SKM-1 (cell line): ENCODE measurements at regions not wholly inside any gene's neighbourhood (a gene's known extent, or its start where the extent isn't known, plus 50 kb on each side); places are given as distances from the start of the nearest gene placed in this dataset.

ENCODE experiments used
- DNase-seq: peaks from one replicate; lab custom pipeline; 2025; ENCODE audit not compliant: unreplicated experiment; lab: John Stamatoyannopoulos, UW

GRCh38 chr5:171647043-171647903 lies 138.3 kb upstream of the SMIM23 start:
- DNase-seq = no peak

DNA sequence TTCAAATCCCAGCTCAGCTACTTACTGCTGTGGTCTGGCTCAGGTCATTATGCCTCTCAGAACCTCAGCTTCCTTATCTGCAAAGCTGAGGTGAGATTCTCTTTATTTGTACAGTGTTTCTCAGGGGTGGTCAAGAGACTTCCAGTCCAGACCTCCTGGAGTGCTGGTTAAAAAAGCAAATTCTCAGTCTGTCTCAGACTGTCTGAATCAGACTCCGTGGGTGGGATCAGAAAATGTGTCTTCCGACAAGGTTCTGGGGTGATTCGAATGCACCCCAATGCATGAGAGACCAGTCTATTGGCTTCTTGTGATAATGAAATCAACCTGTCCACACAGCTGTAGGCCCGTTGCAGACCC lies 137.7 kb upstream of the SMIM23 start:
- DNase-seq = no peak

GRCh38 chr5:171648279-171649074 lies 137.1 kb upstream of the SMIM23 start:
- DNase-seq = no peak

- no peak for DNase-seq
Measured at GRCh38 chr5:171649075-171649401, 136.6 kb upstream of the SMIM23 start.

- DNase-seq = no peak
Measured at GRCh38 chr5:171650597-171650996, 135.0 kb upstream of the SMIM23 start.

DNA sequence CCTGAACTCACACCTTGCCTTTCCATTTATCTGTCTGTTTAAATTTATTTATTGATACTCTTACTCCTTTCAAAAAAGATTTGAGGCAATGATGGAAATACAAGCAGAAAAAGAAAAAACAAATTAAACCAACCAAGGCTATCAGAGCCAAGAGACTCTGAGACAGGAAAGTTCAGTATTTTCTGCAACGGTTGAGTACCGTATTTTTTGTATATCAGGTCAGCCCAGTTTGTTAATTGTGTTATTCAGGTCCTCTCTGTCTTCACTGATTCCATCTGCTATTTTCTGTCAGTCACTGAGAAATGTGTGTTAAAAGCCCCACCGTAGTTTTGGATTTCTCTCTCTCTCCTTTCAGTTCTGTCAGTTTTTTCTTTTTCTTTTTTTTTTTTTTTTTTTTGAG lies 134.5 kb upstream of the SMIM23 start:
- no peak for DNase-seq

DNA sequence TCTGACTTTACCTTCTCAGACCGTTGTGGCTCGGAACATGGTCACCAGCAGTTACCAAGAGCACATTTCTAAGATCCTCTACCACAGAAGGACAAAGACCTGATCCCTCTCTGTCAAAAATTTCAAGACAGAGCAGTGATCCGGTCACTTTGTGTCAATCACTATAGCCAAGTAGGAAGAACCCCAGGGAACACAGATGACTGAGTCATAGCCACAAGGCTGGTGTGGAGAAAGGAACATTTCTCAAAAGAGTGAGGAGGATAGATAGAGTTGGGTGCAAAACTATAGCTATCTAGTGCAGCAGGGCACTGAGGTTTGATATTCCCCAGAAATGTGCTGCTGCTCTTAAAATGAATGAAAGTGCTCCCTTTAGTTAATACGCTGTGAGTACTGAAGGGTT lies 130.7 kb upstream of the SMIM23 start:
- no peak for DNase-seq

DNA sequence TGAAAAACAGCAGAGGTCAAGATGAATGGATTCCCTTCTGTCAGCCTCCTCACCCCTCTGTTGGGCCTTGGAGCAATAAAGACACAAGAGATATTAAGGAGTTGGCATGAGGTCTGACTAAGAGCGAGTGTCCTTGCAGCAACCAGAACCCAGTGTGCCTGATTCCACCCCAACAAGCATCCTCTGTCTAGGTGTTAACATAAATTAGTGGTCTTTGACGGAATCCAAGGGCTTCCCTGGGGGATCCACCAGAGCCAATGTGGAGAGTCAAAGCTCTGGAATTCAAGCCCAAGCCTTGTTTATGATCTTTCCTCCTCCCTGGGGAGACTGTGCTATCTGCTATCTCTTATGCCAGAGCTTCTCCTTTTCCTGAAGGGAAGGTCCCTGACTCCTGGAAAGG lies 128.1 kb upstream of the SMIM23 start:
- DNase-seq = no peak

DNA sequence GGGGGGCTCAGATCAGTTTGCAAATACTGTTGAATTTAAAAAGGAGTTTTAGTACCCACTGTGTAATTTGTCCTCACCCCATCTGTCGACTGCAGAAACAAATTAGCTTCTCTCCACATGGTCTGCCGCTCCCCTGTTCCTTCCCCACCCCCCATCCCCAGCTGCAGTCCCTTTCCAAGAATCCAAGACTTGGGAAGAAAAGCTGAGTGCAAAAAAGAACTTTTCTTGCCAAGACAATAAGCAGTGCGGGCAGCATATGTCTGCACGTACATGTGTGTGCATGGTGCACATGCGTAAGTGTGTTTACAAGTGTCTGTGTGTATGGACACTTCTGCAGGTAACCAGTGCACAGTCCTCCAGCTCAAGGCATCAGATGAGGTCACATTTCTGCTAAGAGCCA lies 125.7 kb upstream of the SMIM23 start:
- no peak for DNase-seq

DNA sequence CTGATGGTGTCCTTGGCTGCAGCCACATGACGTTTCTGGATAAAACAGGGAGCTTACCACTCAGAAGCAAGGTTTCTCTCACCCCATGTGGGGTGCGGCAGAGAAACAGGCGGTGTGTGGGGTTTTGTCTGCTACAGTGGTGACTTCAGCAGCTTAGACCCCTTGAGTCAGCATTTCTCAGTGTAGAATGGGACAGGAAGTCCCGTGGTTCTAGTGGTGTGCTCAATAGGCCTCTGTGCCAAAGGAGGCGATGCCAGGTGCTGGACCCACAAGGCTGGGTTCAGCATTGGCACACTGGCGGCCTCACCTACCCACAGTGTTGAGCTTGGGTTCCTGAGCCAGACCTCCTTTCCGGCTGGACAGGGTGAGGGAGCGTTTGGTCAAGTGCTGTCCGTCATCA lies 125.2 kb upstream of the SMIM23 start:
- no peak for DNase-seq

DNA sequence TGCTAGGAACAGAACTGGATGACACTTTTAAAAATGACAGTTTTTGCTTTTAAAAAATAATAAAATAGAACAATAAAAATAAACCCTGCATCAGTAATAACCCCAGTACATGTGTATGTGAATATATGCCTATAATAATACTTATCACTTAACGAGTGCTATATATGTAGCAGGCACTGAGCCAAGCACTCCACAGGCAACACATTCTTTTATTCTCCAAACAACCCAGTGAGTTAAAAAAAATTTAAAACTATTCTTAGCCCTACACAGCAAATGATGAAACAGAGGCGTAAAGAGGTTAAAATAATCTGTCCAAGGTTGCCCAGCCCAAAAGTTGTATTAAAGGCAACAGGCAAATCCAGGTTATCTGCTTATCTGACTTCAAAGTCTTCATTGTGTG lies 124.5 kb upstream of the SMIM23 start:
- DNase-seq = no peak

DNA sequence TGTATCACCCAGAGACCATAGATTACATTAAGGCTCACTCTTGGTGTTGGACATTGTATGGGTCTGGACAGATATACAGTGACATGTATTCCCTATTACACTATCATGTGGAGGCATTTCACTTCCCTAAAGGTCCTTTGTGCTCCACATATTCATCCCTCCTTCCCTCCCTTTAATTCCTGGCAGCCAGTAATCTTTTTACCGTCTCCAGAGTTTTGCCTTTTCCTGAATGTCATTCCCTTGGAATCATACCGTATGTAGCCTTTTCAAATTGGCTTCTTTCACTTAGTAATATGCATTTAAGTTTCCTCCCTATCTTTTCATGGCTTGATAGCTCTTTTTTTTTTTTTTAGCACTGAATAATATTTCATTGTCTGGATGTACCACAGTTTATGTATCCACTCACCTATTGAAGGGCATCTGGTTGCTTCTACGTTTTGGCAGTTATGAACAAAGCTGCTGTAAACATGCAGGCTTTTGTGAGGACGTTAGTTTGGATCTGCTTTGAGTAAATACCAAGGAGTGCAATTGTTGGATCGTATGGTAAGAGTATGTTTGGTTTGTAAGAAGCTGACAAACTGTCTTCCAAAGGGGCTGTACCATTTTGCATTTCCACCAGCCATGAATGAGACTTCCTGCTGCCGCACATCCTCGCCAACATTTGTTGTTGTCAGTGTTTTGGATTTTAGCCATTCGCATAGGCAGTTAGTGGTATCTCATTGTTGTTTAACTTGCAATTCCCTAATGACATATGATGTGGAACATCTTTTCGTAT lies 122.1 kb upstream of the SMIM23 start:
- no peak for DNase-seq

- DNase-seq = no peak
Measured at GRCh38 chr5:171664489-171664888, 121.1 kb upstream of the SMIM23 start.

DNA sequence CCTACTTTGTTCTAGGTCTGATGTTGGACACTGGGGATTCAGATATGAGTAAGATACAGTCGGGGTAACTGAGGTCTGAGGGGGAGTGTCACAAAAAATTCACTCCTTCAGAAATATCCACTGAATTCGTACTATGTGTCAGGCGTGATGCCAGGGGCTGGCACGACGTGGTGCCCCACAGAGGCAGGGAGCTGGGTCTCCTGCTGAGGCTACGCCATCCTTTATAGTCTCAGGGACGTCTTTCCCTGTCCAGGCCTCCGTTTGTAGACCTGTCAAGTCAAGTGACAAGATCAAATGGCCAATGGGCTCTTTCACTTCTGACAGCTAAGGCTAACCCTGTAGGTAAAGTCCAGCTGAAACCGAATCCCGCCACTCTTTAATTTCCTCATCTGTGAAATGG lies 118.8 kb upstream of the SMIM23 start:
- DNase-seq = no peak

GRCh38 chr5:171667341-171668096 lies 118.1 kb upstream of the SMIM23 start:
- no peak for DNase-seq

GRCh38 chr5:171668097-171668412 lies 117.6 kb upstream of the SMIM23 start:
- DNase-seq = no peak

- DNase-seq = no peak
Measured at GRCh38 chr5:171669571-171669970, 116.0 kb upstream of the SMIM23 start.

DNA sequence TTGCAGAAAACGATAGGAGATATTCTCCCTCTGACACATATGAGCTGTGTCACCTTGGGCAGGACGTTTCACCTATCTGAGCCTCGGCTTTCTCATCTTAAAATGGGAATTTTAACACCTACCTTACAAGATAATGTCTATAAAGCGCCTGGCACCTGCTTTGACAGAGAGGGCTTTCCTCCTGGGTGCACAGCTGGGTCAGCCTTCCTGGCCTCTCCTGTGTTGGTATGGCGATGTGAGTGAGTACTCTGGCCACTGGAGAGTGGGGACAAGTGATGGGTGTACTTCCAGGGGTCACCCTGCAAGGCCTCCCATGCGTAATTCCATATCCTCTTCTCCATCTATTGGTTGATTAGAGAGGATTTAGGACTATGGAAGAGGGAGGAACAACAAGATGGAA lies 113.1 kb upstream of the SMIM23 start:
- DNase-seq = no peak

DNA sequence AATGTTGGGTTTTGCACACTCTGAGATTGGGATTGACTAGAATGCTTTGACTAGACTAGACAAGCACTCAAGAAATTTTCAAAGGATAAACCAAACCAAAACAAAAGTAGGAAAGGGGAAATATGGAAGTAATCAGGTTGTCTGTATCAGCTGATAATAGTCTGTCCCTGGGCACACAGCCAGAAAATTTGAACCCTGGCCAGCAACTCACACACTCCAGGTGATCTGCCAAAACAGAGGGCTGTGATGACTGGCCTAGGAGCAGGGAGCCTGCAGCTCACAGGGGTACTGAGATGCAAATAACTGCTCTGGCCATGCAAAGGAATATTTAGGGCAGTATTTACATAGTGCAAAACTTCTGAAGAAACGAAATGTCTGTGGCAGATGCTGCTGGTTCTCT lies 112.3 kb upstream of the SMIM23 start:
- DNase-seq = no peak

- DNase-seq = no peak
Measured at GRCh38 chr5:171673840-171674239, 111.8 kb upstream of the SMIM23 start.

GRCh38 chr5:171675511-171675910 lies 110.1 kb upstream of the SMIM23 start:
- no peak for DNase-seq
